ENCODE measurements at regions not wholly inside any gene's neighbourhood (a gene's known extent, or its start where the extent isn't known, plus 50 kb on each side); places are given as distances from the start of the nearest gene placed in this dataset.
A peak's percentile ranks its signal among the peaks of the same experiment; 100 is the strongest.

GRCh38 chr18:78716581-78716980 lies 263.0 kb upstream of the SALL3 start:
- intact Hi-C loops (cut with DNase I; ENCODE audit: low total_unique reads), result no loop called here
- H3K27me3 ChIP-seq, result peaks cover 0 to 16% of the 10 kb centered on the region in 2 donors
- peak in 1 of 2 donors; percentile 43 for DNase-seq (ENCODE audit: low spot score in 2 of 2)

GRCh38 chr18:78717051-78717765 lies 262.4 kb upstream of the SALL3 start:
- no peaks in the 10 kb centered on the region for H3K4me1 ChIP-seq
- H3K27me3 ChIP-seq, result peaks cover 0 to 17% of the 10 kb centered on the region in 2 donors
- no peaks in the 10 kb centered on the region for H3K9me3 ChIP-seq
- H3K36me3 ChIP-seq, result no peaks in the 10 kb centered on the region
- no peak for TF ChIP-seq POLR2AphosphoS5 (IDR thresholded peaks at IDR 0.05)
- no peak for TF ChIP-seq CTCF (IDR thresholded peaks at IDR 0.05)
- no peak for TF ChIP-seq POLR2A (IDR thresholded peaks at IDR 0.05)
- H3K27ac ChIP-seq, result no peak overlapping the region
- intact Hi-C loops (cut with DNase I; ENCODE audit: low total_unique reads), result no loop called here
- no peak overlapping the region for H3K4me3 ChIP-seq
- DNase-seq (ENCODE audit: low spot score in 2 of 2), result peak in 1 of 2 donors; percentile 31

More at GRCh38 chr18:78716581-78716980, 263.0 kb upstream of the SALL3 start:
- H3K36me3 ChIP-seq, result no peaks in the 10 kb centered on the region
- H3K27ac ChIP-seq, result no peak overlapping the region
- no peaks in the 10 kb centered on the region for H3K9me3 ChIP-seq
- TF ChIP-seq CTCF (IDR thresholded peaks at IDR 0.05), result no peak
- no peak for TF ChIP-seq POLR2A (IDR thresholded peaks at IDR 0.05)
- TF ChIP-seq POLR2AphosphoS5 (IDR thresholded peaks at IDR 0.05), result no peak
- H3K4me3 ChIP-seq, result no peak overlapping the region
- H3K4me1 ChIP-seq, result no peaks in the 10 kb centered on the region

GRCh38 chr18:78717766-78718150 lies 261.9 kb upstream of the SALL3 start:
- Histone ChIP-seq H3K36me3 (no peaks in the 10 kb centered on the region), H3K27me3 (peaks cover 0 to 17% of the 10 kb centered on the region in 2 donors), H3K9me3 (no peaks in the 10 kb centered on the region), H3K27ac (no peak overlapping the region), H3K4me1 (no peaks in the 10 kb centered on the region), H3K4me3 (no peak overlapping the region)
- TF ChIP-seq POLR2AphosphoS5 (IDR thresholded peaks at IDR 0.05) (no peak), CTCF (IDR thresholded peaks at IDR 0.05) (no peak), POLR2A (IDR thresholded peaks at IDR 0.05) (no peak)
- DNase-seq (ENCODE audit: low spot score in 2 of 2), result peak in 1 of 2 donors; percentile 43
- intact Hi-C loops (cut with DNase I; ENCODE audit: low total_unique reads), result no loop called here

- DNase-seq (ENCODE audit: low spot score in 2 of 2), result peak in 1 of 2 donors; percentile 20
- no peaks in the 10 kb centered on the region for H3K36me3 ChIP-seq
- intact Hi-C loops (cut with DNase I; ENCODE audit: low total_unique reads), result no loop called here
- no peaks in the 10 kb centered on the region for H3K4me1 ChIP-seq
- no peak overlapping the region for H3K4me3 ChIP-seq
- TF ChIP-seq CTCF (IDR thresholded peaks at IDR 0.05) (no peak), POLR2AphosphoS5 (IDR thresholded peaks at IDR 0.05) (no peak)
- no peak overlapping the region for H3K27ac ChIP-seq
- H3K9me3 ChIP-seq, result no peaks in the 10 kb centered on the region
- H3K27me3 ChIP-seq, result peaks cover 0 to 29% of the 10 kb centered on the region in 2 donors
Measured at GRCh38 chr18:78719821-78720220, 259.8 kb upstream of the SALL3 start.

GRCh38 chr18:78720456-78721237 lies 259.0 kb upstream of the SALL3 start:
- peak in 1 of 2 donors; percentile 41 for DNase-seq (ENCODE audit: low spot score in 2 of 2)
- no peak overlapping the region for H3K27ac ChIP-seq
- H3K27me3 ChIP-seq, result peaks cover 0 to 31% of the 10 kb centered on the region in 2 donors
- H3K4me1 ChIP-seq, result no peaks in the 10 kb centered on the region
- no peak overlapping the region for H3K4me3 ChIP-seq
- TF ChIP-seq POLR2A (IDR thresholded peaks at IDR 0.05), result no peak
- no peaks in the 10 kb centered on the region for H3K9me3 ChIP-seq
- intact Hi-C loops (cut with DNase I; ENCODE audit: low total_unique reads), result no loop called here
- H3K36me3 ChIP-seq, result no peaks in the 10 kb centered on the region
